ENCODE measurements at regions not wholly inside any gene's neighbourhood (a gene's known extent, or its start where the extent isn't known, plus 50 kb on each side); places are given as distances from the start of the nearest gene placed in this dataset.

DNA sequence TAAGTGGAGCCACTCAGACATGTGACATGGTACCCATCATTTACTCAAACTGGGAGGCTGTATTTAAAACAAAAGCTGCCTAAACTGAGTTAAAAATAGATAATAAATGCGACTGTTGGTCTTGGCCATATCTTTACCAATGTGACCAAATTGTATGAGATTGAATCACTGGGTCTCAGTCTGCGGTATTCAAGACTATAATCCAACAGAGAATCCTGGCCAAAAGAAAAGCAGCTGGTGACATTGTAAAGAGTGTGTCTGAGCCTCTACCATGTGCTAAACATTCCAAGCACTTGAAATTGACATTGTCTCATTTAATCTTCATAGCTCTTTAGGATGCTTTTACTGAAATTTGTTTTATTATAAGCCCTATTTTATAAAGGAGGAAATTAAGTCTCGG lies 282.6 kb downstream of the ZNF608 start:
- Mint-ChIP-seq H3K4me1 (peaks cover 0 to 15% of the 10 kb centered on the region in 2 donors), H3K4me3 (no peak overlapping the region), H3K36me3 (no peaks in the 10 kb centered on the region), H3K9me3 (peaks cover 0 to 9% (median 0%) of the 10 kb centered on the region in 6 donors), H3K27ac (no peak overlapping the region), H3K27me3 (ENCODE audit: low read depth in 3 of 3) (no peaks in the 10 kb centered on the region)
- no peak for DNase-seq

DNA sequence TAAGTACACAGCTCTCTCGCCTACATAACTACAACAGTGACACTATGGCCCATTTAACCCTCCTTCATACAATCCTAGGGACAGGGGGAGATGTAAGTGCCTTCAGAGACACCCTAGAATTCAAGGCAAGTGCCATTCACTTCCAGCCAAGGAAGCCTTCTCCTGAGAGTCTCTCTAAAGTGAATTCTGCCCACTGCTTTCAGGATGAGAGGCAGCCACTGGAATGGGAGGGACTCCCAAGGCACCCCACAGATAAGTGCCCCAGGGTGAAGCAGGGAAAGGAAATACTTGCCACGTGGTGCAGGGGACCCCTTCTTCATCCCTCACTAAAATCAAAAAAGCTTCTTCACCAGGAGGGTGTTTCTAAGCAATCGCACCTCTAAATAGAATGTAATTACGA lies 283.7 kb downstream of the ZNF608 start:
- Mint-ChIP-seq H3K27ac (no peak overlapping the region), H3K27me3 (ENCODE audit: low read depth in 3 of 3) (no peaks in the 10 kb centered on the region), H3K4me1 (peaks cover 3 to 23% of the 10 kb centered on the region in 2 donors), H3K9me3 (peaks cover 0 to 9% (median 0%) of the 10 kb centered on the region in 6 donors), H3K36me3 (no peaks in the 10 kb centered on the region), H3K4me3 (no peak overlapping the region)
- DNase-seq, result no peak

DNA sequence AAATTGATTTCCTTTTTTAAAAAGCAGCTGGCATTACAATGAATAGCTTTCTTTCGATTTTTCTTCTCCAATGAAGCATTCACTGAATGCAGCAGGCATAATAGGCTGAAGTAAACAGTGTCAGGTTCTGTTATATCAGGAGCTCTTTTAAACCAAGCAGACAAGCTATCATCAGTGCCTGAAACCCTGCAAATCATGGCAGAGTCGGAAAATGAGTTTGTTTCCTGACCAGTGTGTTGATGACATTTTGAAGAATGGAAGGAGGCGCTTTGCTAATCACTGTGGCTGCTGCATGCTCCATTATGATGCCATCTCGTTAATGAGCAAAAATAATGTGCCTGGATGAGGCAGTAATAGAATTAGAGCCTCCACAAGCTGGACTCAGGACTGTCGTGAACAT lies 284.5 kb downstream of the ZNF608 start:
- H3K4me3 Mint-ChIP-seq, result no peak overlapping the region
- H3K27ac Mint-ChIP-seq, result no peak overlapping the region
- H3K4me1 Mint-ChIP-seq, result peaks cover 3 to 23% of the 10 kb centered on the region in 2 donors
- DNase-seq, result no peak
- peaks cover 0 to 7% (median 0%) of the 10 kb centered on the region in 6 donors for H3K9me3 Mint-ChIP-seq
- no peaks in the 10 kb centered on the region for H3K27me3 Mint-ChIP-seq (ENCODE audit: low read depth in 3 of 3)
- no peaks in the 10 kb centered on the region for H3K36me3 Mint-ChIP-seq

DNA sequence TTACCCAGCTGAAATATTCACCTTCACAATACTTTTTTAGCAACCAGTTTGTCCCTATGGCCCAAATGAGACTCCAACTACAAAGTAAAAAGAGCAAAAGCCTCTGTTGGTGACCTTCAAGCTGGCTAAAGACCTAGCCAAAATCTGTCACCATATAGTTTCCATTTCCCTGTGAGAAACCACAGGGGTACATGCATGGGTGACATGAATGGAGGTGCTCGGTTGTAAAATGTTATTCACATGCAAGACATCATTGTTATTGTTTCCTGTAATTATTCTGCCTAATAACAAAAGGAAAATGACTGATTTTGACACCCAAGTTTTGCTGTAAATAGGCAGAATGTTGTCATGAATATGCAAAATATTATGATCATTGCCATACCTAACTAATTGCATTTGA lies 285.3 kb downstream of the ZNF608 start:
- H3K4me1 Mint-ChIP-seq, result peaks cover 3 to 23% of the 10 kb centered on the region in 2 donors
- no peak overlapping the region for H3K4me3 Mint-ChIP-seq
- H3K36me3 Mint-ChIP-seq, result no peaks in the 10 kb centered on the region
- no peak for DNase-seq
- H3K9me3 Mint-ChIP-seq, result peaks cover 0 to 6% (median 0%) of the 10 kb centered on the region in 6 donors
- H3K27me3 Mint-ChIP-seq (ENCODE audit: low read depth in 3 of 3), result no peaks in the 10 kb centered on the region
- no peak overlapping the region for H3K27ac Mint-ChIP-seq

DNA sequence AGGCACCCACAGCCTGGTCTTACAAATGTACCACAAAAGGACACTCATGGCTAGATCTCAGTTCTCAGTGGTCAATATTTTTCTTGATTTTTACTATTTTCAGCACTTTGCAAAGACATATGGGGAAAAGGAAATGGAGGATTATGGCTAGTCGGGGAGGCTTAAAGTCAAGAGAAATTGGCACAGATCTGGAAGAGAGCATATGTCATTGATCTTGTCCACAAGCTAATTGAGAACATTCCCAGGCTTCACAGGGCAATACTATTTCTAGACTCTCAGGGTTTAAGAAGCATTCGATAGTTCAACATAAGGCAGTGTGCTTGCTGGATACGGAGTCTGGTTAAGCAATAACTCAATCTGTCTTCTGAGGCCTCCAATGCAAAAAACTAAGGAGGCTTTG lies 285.8 kb downstream of the ZNF608 start:
- Mint-ChIP-seq H3K9me3 (peaks cover 0 to 6% (median 0%) of the 10 kb centered on the region in 6 donors), H3K4me3 (no peak overlapping the region), H3K27me3 (ENCODE audit: low read depth in 3 of 3) (no peaks in the 10 kb centered on the region), H3K4me1 (peaks cover 3 to 23% of the 10 kb centered on the region in 2 donors), H3K36me3 (no peaks in the 10 kb centered on the region), H3K27ac (no peak overlapping the region)
- no peak for DNase-seq

DNA sequence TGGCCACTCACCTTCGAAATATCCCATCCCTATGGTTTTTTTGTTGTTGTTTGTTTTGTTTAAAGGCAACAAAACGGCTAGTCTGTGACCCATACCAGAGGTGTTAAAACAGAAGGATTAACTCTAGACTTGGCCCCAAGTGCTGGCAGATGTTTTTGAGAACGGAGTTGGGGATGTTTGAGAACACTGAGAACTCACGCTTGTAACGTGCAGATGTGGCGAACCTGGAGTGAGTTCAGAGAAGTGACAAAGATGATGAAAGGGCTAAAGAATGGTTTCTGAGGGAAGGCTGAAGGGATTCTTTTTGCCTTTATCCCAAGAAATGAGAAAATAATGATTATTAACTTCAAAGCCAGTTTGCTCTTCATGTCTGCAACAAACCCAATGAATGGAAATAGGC lies 286.5 kb downstream of the ZNF608 start:
- H3K4me1 Mint-ChIP-seq, result peaks cover 3 to 23% of the 10 kb centered on the region in 2 donors
- no peaks in the 10 kb centered on the region for H3K36me3 Mint-ChIP-seq
- no peak overlapping the region for H3K4me3 Mint-ChIP-seq
- peaks cover 0 to 5% (median 0%) of the 10 kb centered on the region in 6 donors for H3K9me3 Mint-ChIP-seq
- no peaks in the 10 kb centered on the region for H3K27me3 Mint-ChIP-seq (ENCODE audit: low read depth in 3 of 3)
- no peak for DNase-seq
- no peak overlapping the region for H3K27ac Mint-ChIP-seq

DNA sequence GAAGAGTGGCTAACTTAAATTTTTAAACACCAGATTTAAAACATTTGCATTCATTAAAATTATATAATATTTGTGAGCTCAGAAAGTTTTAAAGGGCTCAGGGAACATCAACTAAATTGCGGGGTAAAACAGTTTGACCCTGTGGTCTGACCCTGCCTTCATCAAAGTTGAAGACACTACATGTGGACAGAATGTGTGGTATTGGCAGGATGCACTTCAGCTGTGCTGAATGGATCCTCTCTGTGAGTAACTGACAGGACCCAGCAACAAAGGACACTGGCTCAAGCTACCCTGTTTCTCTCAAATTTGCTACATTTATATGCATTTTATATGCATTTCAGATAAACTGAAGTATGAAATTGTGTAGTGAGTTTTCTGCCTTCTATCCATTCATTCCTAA lies 288.5 kb downstream of the ZNF608 start:
- H3K27me3 Mint-ChIP-seq (ENCODE audit: low read depth in 3 of 3), result no peaks in the 10 kb centered on the region
- peaks cover 3 to 23% of the 10 kb centered on the region in 2 donors for H3K4me1 Mint-ChIP-seq
- no peak overlapping the region for H3K27ac Mint-ChIP-seq
- no peaks in the 10 kb centered on the region for H3K36me3 Mint-ChIP-seq
- DNase-seq, result no peak
- no peak overlapping the region for H3K4me3 Mint-ChIP-seq
- H3K9me3 Mint-ChIP-seq, result peaks cover 0 to 4% (median 0%) of the 10 kb centered on the region in 6 donors

DNA sequence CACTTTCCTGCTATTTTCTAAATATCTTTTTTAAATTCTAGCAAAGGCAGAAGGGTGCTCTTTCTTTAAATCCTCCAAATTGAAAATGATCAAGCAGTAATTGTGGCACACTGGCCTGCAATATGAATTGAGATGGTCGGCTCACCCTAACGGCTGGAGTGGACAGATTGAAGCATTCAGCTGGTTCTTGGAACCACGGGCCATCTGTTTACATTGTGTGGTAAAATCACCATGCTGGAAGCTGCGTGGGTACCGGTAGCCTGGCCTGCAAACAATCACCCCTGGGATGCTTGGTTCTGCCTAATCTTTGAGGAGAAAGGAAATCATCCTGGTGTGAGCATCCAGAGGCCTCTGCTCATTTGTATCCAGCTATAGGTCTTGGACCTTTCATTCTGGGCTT lies 289.3 kb downstream of the ZNF608 start:
- no peaks in the 10 kb centered on the region for H3K27me3 Mint-ChIP-seq (ENCODE audit: low read depth in 3 of 3)
- H3K9me3 Mint-ChIP-seq, result peaks cover 0 to 4% (median 0%) of the 10 kb centered on the region in 6 donors

DNA sequence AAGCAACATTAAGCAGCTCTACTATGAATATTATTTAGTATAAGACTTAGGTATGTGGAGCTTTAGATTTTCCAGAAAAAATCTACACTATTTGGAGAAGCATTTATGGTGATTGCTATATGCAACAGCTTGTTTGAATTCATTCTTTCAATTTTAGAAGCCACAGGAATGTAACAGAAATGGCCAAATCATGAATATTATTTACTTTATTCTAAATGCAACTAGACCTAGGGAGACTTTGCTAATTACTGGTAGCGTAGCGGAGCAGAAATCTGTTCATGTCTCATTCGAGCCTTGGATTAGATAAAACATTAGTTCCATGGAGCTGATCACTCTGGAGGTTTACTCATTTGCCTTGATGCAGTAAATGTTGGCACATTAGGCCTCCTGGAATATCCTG lies 290.2 kb downstream of the ZNF608 start:
- Mint-ChIP-seq H3K4me1 (peaks cover 3 to 21% of the 10 kb centered on the region in 2 donors), H3K27me3 (ENCODE audit: low read depth in 3 of 3) (no peaks in the 10 kb centered on the region), H3K27ac (no peak overlapping the region), H3K4me3 (no peak overlapping the region), H3K9me3 (peaks cover 0 to 4% (median 0%) of the 10 kb centered on the region in 6 donors), H3K36me3 (no peaks in the 10 kb centered on the region)
- DNase-seq, result no peak

More for the DNA sequence above, 289.3 kb downstream of the ZNF608 start:
- Mint-ChIP-seq H3K4me3 (no peak overlapping the region), H3K4me1 (peaks cover 3 to 23% of the 10 kb centered on the region in 2 donors), H3K27ac (no peak overlapping the region), H3K36me3 (no peaks in the 10 kb centered on the region)
- DNase-seq, result no peak

DNA sequence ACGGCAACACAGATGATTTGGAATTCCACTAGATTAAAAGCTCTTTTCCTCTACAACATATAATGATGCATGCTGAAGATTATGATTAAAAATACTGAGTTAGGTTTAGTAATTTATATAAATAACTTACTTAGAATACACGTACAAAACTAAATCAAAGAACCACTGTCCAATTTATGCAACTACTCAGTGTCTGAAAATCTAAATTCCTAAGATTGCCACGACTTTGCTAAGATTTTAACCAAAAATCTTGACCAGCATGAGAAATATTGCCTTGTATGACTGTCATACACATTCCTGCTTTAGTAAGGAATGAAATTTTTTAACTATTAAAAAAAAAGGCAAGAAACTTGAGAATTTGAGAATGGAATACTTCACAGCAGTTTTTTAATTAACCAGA lies 292.4 kb downstream of the ZNF608 start:
- H3K9me3 Mint-ChIP-seq, result no peaks in the 10 kb centered on the region
- H3K36me3 Mint-ChIP-seq, result no peaks in the 10 kb centered on the region
- H3K4me3 Mint-ChIP-seq, result no peak overlapping the region
- H3K4me1 Mint-ChIP-seq, result peaks cover 3 to 8% of the 10 kb centered on the region in 2 donors
- no peak overlapping the region for H3K27ac Mint-ChIP-seq
- peaks cover 0 to 2% (median 2%) of the 10 kb centered on the region in 3 donors for H3K27me3 Mint-ChIP-seq (ENCODE audit: low read depth in 3 of 3)
- DNase-seq, result no peak

DNA sequence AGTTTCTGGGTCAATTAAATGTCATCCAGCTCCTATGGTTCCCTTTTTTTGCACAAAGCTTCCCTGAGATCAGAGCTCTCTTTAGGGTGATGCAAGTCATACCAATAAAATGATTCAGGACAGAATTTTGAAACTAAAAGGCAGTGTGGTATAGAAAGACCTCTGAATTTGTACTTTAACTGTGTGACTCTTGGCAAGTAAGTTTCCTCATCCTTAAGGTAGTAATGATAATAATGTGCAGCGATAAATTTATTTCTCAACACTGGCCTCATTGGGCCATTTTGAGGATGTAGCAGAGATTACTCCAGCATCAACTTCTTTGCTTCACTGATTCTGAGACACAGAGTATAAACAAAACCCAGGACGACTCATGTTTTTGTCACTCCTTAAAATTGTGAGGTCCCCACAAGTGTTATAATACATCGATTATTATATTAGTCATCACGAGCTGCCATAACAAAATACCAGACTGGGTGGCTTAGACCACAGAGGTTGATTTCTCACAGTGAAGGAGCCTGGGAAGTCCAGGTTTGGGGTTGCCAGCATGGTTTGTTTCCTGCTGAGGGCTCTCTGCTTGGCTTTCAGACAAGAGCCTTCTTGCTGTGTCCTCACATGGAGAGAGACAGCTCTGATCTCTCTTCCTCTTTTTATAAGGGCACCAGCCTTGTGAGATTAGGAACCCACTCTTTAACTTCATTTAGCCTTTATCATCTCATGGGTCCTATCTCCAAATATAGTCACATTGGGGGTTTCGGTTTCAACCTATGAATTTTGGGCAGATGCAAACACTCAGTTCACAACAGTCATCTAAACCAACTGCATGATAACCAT lies 293.0 kb downstream of the ZNF608 start:
- DNase-seq, result no peak
- Mint-ChIP-seq H3K4me3 (no peak overlapping the region), H3K27ac (no peak overlapping the region), H3K4me1 (peaks cover 3 to 6% of the 10 kb centered on the region in 2 donors), H3K36me3 (no peaks in the 10 kb centered on the region), H3K9me3 (no peaks in the 10 kb centered on the region), H3K27me3 (ENCODE audit: low read depth in 3 of 3) (peaks cover 2% of the 10 kb centered on the region in 3 donors)

DNA sequence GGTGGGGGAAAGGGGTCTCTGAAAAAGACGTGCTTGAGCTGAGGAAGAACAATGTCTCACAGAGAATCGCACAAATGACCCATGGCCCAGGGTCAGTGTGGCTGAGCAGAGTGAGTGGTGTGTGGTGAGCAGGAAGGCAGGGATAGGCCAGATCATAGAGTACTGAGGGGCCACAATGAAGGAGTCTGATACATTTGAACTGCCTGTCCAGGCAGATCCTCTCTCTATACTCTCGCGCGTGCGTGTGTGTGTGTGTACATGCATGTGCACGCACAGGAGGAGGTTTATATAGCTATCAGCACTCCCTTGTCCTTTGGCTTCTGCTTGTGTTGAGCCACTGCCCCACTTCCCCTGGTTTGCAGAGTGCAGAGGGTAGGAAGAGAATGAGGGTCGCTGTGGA lies 294.0 kb downstream of the ZNF608 start:
- H3K27me3 Mint-ChIP-seq (ENCODE audit: low read depth in 3 of 3), result peaks cover 2 to 4% (median 2%) of the 10 kb centered on the region in 3 donors
- no peak overlapping the region for H3K4me3 Mint-ChIP-seq
- no peak overlapping the region for H3K27ac Mint-ChIP-seq
- no peak for DNase-seq
- no peaks in the 10 kb centered on the region for H3K9me3 Mint-ChIP-seq
- no peaks in the 10 kb centered on the region for H3K4me1 Mint-ChIP-seq
- H3K36me3 Mint-ChIP-seq, result no peaks in the 10 kb centered on the region

DNA sequence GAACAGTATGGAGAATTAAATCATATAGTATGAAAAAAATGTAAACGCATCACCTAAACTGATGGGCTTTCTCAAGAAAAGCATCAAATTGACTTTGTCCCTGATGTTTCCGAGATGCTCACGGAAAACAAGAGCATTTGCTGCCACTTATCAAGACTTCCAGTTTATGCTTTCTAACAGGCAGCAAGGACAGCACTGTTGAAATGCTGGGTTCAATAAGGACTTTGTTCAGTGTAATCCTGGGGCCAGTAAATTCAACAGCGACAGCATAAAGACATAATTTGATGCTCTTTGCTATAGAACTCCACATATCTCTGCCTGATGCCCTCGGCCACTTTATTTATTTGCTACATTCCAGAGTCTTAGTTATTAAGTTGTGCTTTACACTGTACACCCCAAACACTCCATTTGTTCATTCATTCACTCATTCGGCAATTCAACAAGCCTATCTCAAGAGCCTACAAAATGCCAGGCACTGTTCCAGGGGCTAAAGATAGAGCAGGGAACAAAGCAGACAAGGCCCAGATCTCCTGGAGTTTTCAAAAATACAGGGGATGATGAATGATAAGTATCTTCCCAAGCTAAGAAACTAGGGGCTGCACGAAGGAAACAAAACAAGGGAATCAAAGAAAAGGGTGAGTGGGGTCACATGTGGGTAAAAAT lies 294.6 kb downstream of the ZNF608 start:
- H3K4me1 Mint-ChIP-seq, result no peaks in the 10 kb centered on the region
- no peaks in the 10 kb centered on the region for H3K36me3 Mint-ChIP-seq
- H3K27me3 Mint-ChIP-seq (ENCODE audit: low read depth in 3 of 3), result peaks cover 2 to 4% (median 2%) of the 10 kb centered on the region in 3 donors
- no peak for DNase-seq
- no peaks in the 10 kb centered on the region for H3K9me3 Mint-ChIP-seq
- no peak overlapping the region for H3K27ac Mint-ChIP-seq
- no peak overlapping the region for H3K4me3 Mint-ChIP-seq

DNA sequence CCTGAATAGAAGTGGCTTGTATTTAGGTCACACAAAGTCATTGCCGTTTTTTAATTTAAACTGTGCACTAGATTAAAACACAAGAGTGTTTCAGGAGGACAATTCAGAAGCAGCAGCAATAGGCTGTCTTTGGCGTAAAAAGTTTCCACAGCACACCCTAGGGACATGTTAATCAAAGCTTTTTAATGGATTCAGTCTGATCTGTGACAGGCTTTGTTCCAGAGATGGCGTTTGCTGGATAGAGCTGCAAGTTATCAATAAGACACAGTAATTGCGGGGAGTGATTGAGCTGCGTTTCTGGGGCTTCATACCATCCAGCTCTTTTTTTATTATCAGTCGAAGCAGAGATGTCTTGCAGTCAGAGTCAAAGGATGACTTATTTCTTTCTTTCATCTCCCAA lies 300.3 kb downstream of the ZNF608 start:
- Mint-ChIP-seq H3K4me3 (no peak overlapping the region), H3K36me3 (no peaks in the 10 kb centered on the region), H3K4me1 (no peaks in the 10 kb centered on the region), H3K27me3 (ENCODE audit: low read depth in 3 of 3) (peaks cover 1 to 4% (median 2%) of the 10 kb centered on the region in 3 donors), H3K27ac (no peak overlapping the region), H3K9me3 (no peaks in the 10 kb centered on the region)
- DNase-seq, result no peak

Measured in immature natural killer cell (primary cell).